GM12878 (cell line): ENCODE measurements at regions not wholly inside any gene's neighbourhood (a gene's known extent, or its start where the extent isn't known, plus 50 kb on each side); places are given as distances from the start of the nearest gene placed in this dataset.

Experiments
- ATAC-seq: fragments of 200-7000 bp; cut with Tn5 transposase; 3 replicates; pipeline ENCODE4 v1.9.1; 2020; ENCODE audit warnings: mild to moderate bottlenecking, moderate library complexity
- BruUV-seq: library from RNA; stranded (reverse); fragments of 400-500 nt; replicated peaks from 2 replicates; lab custom pipeline; 2021; lab: Mats Ljungman, UMichigan
- CTCF ChIA-PET: fragments of 300-600 bp; sonication (Branson Sonifier 250); formaldehyde crosslinking; extraction: SDS; loops from one replicate; lab custom pipeline; 2021; ENCODE audit warnings: inconsistent platforms; lab: Yijun Ruan, JAX
- POLR2A ChIA-PET: fragments of 350-600 bp; formaldehyde crosslinking; extraction: SDS; loops from one replicate; lab custom pipeline; 2021; ENCODE audit warnings: inconsistent platforms; lab: Charles Lee
- RAD21 ChIA-PET: fragments of 300-600 bp; sonication (Branson Sonifier 250); formaldehyde crosslinking; loops from one replicate; lab custom pipeline; 2023; ENCODE audit warnings: antibody characterized with exemption; ENCODE audit not compliant: unreplicated experiment; lab: Charles Lee
- SMC1A ChIA-PET: fragments of 300-600 bp; sonication (Branson Sonifier 250); formaldehyde crosslinking; loops from one replicate; lab custom pipeline; 2023; ENCODE audit not compliant: unreplicated experiment, uncharacterized antibody; lab: Charles Lee
- DNase-seq: peaks from one replicate; pipeline ENCODE4 v3.0.0-alpha.2; 2011; ENCODE audit warnings: low read depth, low spot score
- FAIRE-seq: peaks from 3 replicates; lab custom pipeline; 2011; peaks lifted over from hg19 to GRCh38; lab: Jason Lieb, UNC
- H2AFZ ChIP-seq: 2 replicates; pipeline ENCODE4 v1.6.0; 2011; ENCODE audit warnings: low read depth, low read length, control low read depth; ENCODE audit not compliant: control insufficient read depth
- H3K27ac ChIP-seq: 2 replicates; pipeline ENCODE4 v1.5.1; 2011; ENCODE audit warnings: control low read depth; ENCODE audit not compliant: control insufficient read depth, insufficient read depth
- H3K27me3 ChIP-seq, 2 experiments: replicated peaks in 1 of 2; 2 replicates each; pipeline versions ENCODE4 v1.6.0 to v1.6.1; 2011; ENCODE audit warnings: low read length in 1 of 2; ENCODE audit not compliant: control insufficient read depth in 2 of 2, insufficient read depth in 2 of 2
- H3K36me3 ChIP-seq, 2 experiments: 2 replicates each; pipeline ENCODE4 v1.5.1; 2011; ENCODE audit warnings: low read length in 1 of 2; ENCODE audit not compliant: control insufficient read depth in 2 of 2, insufficient read depth in 2 of 2
- H3K4me1 ChIP-seq: 2 replicates; pipeline ENCODE4 v1.6.1; 2011; ENCODE audit warnings: mild to moderate bottlenecking, low read length, moderate library complexity, mixed read lengths; ENCODE audit not compliant: control insufficient read depth, insufficient read depth
- H3K4me2 ChIP-seq: 2 replicates; pipeline ENCODE4 v1.6.0; 2011; ENCODE audit warnings: control low read depth; ENCODE audit not compliant: control insufficient read depth, insufficient read depth
- H3K4me3 ChIP-seq: fragments of 200-600 bp; sonication (generic); 2 replicates; pipeline ENCODE4 v1.5.1; 2016
- H3K79me2 ChIP-seq: 2 replicates; pipeline ENCODE4 v1.6.0; 2011; ENCODE audit warnings: low read length; ENCODE audit not compliant: control insufficient read depth, insufficient read depth
- H3K9ac ChIP-seq: 2 replicates; pipeline ENCODE4 v1.8.0; 2011; ENCODE audit warnings: low read length, control low read depth, mixed read lengths; ENCODE audit not compliant: control insufficient read depth, insufficient read depth
- H3K9me3 ChIP-seq: replicated peaks from 3 replicates; pipeline ENCODE4 v1.5.1; 2011; ENCODE audit warnings: mild to moderate bottlenecking, low read length; ENCODE audit not compliant: control insufficient read depth, insufficient read depth
- H4K20me1 ChIP-seq: 2 replicates; pipeline ENCODE4 v1.6.0; 2011; ENCODE audit not compliant: control insufficient read depth, insufficient read depth
- CEBPB ChIP-seq, 2 experiments: fragments of 150-350 bp in 1 of 2; IDR thresholded peaks; 2 replicates each; pipeline ENCODE4 v1.6.1; 2012 to 2014; ENCODE audit warnings: low read depth in 2 of 2, low read length in 2 of 2, borderline replicate concordance in 1 of 2, inconsistent platforms in 1 of 2
- CHD2 ChIP-seq: IDR thresholded peaks from 2 replicates; pipeline ENCODE4 v1.6.1; 2011; ENCODE audit warnings: low read depth, low read length, improper control_type of control experiment, borderline replicate concordance
- CREB1 ChIP-seq: IDR thresholded peaks from 2 replicates; pipeline ENCODE4 v1.6.1; 2012; ENCODE audit warnings: low read depth, mild to moderate bottlenecking, inconsistent platforms
- CUX1 ChIP-seq: IDR thresholded peaks from 2 replicates; pipeline ENCODE4 v1.6.1; 2012; ENCODE audit warnings: improper control_type of control experiment, low read depth, low read length; ENCODE audit not compliant: insufficient replicate concordance
- E2F8 ChIP-seq: fragments of 450-650 bp; IDR thresholded peaks from 2 replicates; pipeline ENCODE4 v1.6.1; 2018; ENCODE audit warnings: mild to moderate bottlenecking, low read depth, moderate library complexity; ENCODE audit not compliant: partially characterized antibody
- FOS ChIP-seq: IDR thresholded peaks from 3 replicates; pipeline ENCODE4 v1.6.1; 2011; ENCODE audit warnings: borderline replicate concordance; ENCODE audit not compliant: insufficient read length; ENCODE audit errors: extremely low read depth
- HDGF ChIP-seq: fragments of 450-650 bp; IDR thresholded peaks from 2 replicates; pipeline ENCODE4 v1.6.1; 2016; ENCODE audit warnings: antibody characterized with exemption
- JUNB ChIP-seq: IDR thresholded peaks from 2 replicates; pipeline ENCODE4 v1.6.1; 2016; ENCODE audit warnings: antibody characterized with exemption, mild to moderate bottlenecking
- MAX ChIP-seq: IDR thresholded peaks from 2 replicates; pipeline ENCODE4 v1.6.1; 2012; ENCODE audit warnings: low read depth, low read length, improper control_type of control experiment
- USF1 ChIP-seq: IDR thresholded peaks from 2 replicates; pipeline ENCODE4 v1.6.1; 2011; ENCODE audit warnings: borderline replicate concordance, low read depth, mild to moderate bottlenecking, moderate library complexity, mixed read lengths, low read length; ENCODE audit not compliant: insufficient read depth; ENCODE audit errors: extremely low read length
- YBX1 ChIP-seq: fragments of 450-650 bp; IDR thresholded peaks from 2 replicates; pipeline ENCODE4 v1.6.1; 2016; ENCODE audit warnings: antibody characterized with exemption
- WGBS: methylation state at CpG from one replicate; pipeline ENCODE4 v1.1.6; 2016; ENCODE audit warnings: low lambda C conversion rate; ENCODE audit not compliant: insufficient replicate concordance, insufficient coverage; ENCODE audit errors: missing lambda C conversion rate; 5-methylcytosine and 5-hydroxymethylcytosine counted together
- in situ Hi-C: fragments of 300-500 bp; cut with MboI; formaldehyde crosslinking; loops from 9 replicates; pipeline ENCODE4 v1.14.3; 2018; ENCODE audit warnings: mixed read lengths
- intact Hi-C: fragments of 100-400 bp; cut with micrococcal nuclease; formaldehyde crosslinking; loops from one replicate; pipeline ENCODE4 v1.14.2; 2022; ENCODE audit not compliant: unreplicated experiment

GRCh38 chr15:62416526-62416925 is 251.4 kb upstream of the C2CD4B start:
- in situ Hi-C loops (no loop called here), intact Hi-C loops (no loop called here)
- ATAC-seq (no peak), FAIRE-seq (no peak), DNase-seq (no peak)
- BruUV-seq = no TSS peak
- 31% methylated on average over 3 of the region's 3 CpGs for WGBS
- ChIA-PET POLR2A (no interaction called here), CTCF (no interaction called here), RAD21 (no interaction called here), SMC1A (no interaction called here)
- Histone ChIP-seq H3K4me3 (no peak overlapping the region), H3K36me3 (no peaks in the 10 kb centered on the region), H3K4me2 (no peak overlapping the region), H3K9ac (no peak overlapping the region), H3K79me2 (no peaks in the 10 kb centered on the region), H3K9me3 (no peaks in the 10 kb centered on the region), H2AFZ (no peak overlapping the region), H3K4me1 (no peaks in the 10 kb centered on the region), H4K20me1 (no peaks in the 10 kb centered on the region; the same call in 1 of the 2 replicates), H3K27me3 (no peaks in the 10 kb centered on the region; a peak in 2 of 4 replicates), H3K27ac (no peak overlapping the region)
- no peak for TF ChIP-seq CREB1
- TF ChIP-seq FOS = no peak
- TF ChIP-seq E2F8 = no peak
- no peak for TF ChIP-seq CHD2
- TF ChIP-seq USF1 = no peak
- no peak for TF ChIP-seq CUX1
- TF ChIP-seq HDGF = no peak
- no peak for TF ChIP-seq MAX
- no peak for TF ChIP-seq JUNB
- TF ChIP-seq CEBPB (IDR thresholded peaks at IDR 0.05; ENCODE audit: borderline replicate concordance in 1 of 2, low read depth in 2 of 2, low read length in 2 of 2) = no peak
- no peak for TF ChIP-seq YBX1
